ENCODE measurements at regions not wholly inside any gene's neighbourhood (a gene's known extent, or its start where the extent isn't known, plus 50 kb on each side); places are given as distances from the start of the nearest gene placed in this dataset.

GRCh38 chr3:73885862-73886261, 261.1 kb upstream of the PDZRN3 start:
- H3K27ac ChIP-seq (replicated peaks in 1 of 4) = no peak overlapping the region

GRCh38 chr3:73884361-73884760, 259.6 kb upstream of the PDZRN3 start:
- H3K27me3 ChIP-seq = peaks cover 0 to 5% (median 0%) of the 10 kb centered on the region in 4 donors
- H3K4me3 ChIP-seq = no peak overlapping the region
- intact Hi-C loops (cut with DNase I) = no loop called here
- 62% methylated on average over 3 of the region's 3 CpGs for WGBS
- no peaks in the 10 kb centered on the region for H3K4me1 ChIP-seq
- no peaks in the 10 kb centered on the region for H3K9me3 ChIP-seq
- DNase-seq (ENCODE audit: extremely low spot score) = no peak
- no peak overlapping the region for H3K27ac ChIP-seq (replicated peaks in 1 of 4)
- H3K36me3 ChIP-seq = no peaks in the 10 kb centered on the region
- TF ChIP-seq EP300 (IDR thresholded peaks at IDR 0.05) (no peak), POLR2AphosphoS5 (IDR thresholded peaks at IDR 0.05) (no peak), POLR2A (IDR thresholded peaks at IDR 0.05; ENCODE audit: low read depth) (no peak), CTCF (IDR thresholded peaks at IDR 0.05) (no peak)

More at GRCh38 chr3:73885862-73886261, 261.1 kb upstream of the PDZRN3 start:
- Histone ChIP-seq H3K36me3 (no peaks in the 10 kb centered on the region), H3K27me3 (peaks cover 0 to 2% (median 0%) of the 10 kb centered on the region in 4 donors), H3K9me3 (no peaks in the 10 kb centered on the region), H3K4me3 (no peak overlapping the region), H3K4me1 (no peaks in the 10 kb centered on the region)
- TF ChIP-seq EP300 (IDR thresholded peaks at IDR 0.05) (no peak), CTCF (IDR thresholded peaks at IDR 0.05) (no peak), POLR2AphosphoS5 (IDR thresholded peaks at IDR 0.05) (no peak), POLR2A (IDR thresholded peaks at IDR 0.05; ENCODE audit: low read depth) (no peak)
- no peak for DNase-seq (ENCODE audit: extremely low spot score)
- intact Hi-C loops (cut with DNase I) = no loop called here
- 87% methylated on average over 1 of the region's 1 CpG for WGBS

- Histone ChIP-seq H3K4me1 (no peaks in the 10 kb centered on the region), H3K36me3 (no peaks in the 10 kb centered on the region), H3K9me3 (no peaks in the 10 kb centered on the region), H3K4me3 (no peak overlapping the region), H3K27me3 (peaks cover 0 to 5% (median 0%) of the 10 kb centered on the region in 4 donors), H3K27ac (replicated peaks in 1 of 4) (no peak overlapping the region)
- intact Hi-C loops (cut with DNase I) = no loop called here
- no peak for DNase-seq (ENCODE audit: extremely low spot score)
- TF ChIP-seq CTCF (IDR thresholded peaks at IDR 0.05) (no peak), POLR2A (IDR thresholded peaks at IDR 0.05; ENCODE audit: low read depth) (no peak), POLR2AphosphoS5 (IDR thresholded peaks at IDR 0.05) (no peak), EP300 (IDR thresholded peaks at IDR 0.05) (no peak)
Observed at GRCh38 chr3:73883497-73883896, 258.8 kb upstream of the PDZRN3 start.

GRCh38 chr3:73874606-73875369, 250.0 kb upstream of the PDZRN3 start:
- Histone ChIP-seq H3K4me3 (no peak overlapping the region), H3K27ac (replicated peaks in 1 of 4) (no peak overlapping the region), H3K4me1 (no peaks in the 10 kb centered on the region), H3K36me3 (no peaks in the 10 kb centered on the region), H3K27me3 (no peaks in the 10 kb centered on the region), H3K9me3 (no peaks in the 10 kb centered on the region)
- no peak for DNase-seq (ENCODE audit: extremely low spot score)
- TF ChIP-seq POLR2AphosphoS5 (IDR thresholded peaks at IDR 0.05) (no peak), POLR2A (IDR thresholded peaks at IDR 0.05; ENCODE audit: low read depth) (no peak), CTCF (IDR thresholded peaks at IDR 0.05) (no peak), EP300 (IDR thresholded peaks at IDR 0.05) (no peak)
- WGBS = 75% methylated on average over 4 of the region's 4 CpGs
- intact Hi-C loops (cut with DNase I) = no loop called here

GRCh38 chr3:73874161-73874560, 249.4 kb upstream of the PDZRN3 start:
- Histone ChIP-seq H3K27me3 (no peaks in the 10 kb centered on the region), H3K9me3 (no peaks in the 10 kb centered on the region), H3K27ac (replicated peaks in 1 of 4) (no peak overlapping the region), H3K4me1 (no peaks in the 10 kb centered on the region), H3K36me3 (no peaks in the 10 kb centered on the region), H3K4me3 (no peak overlapping the region)
- TF ChIP-seq CTCF (IDR thresholded peaks at IDR 0.05) (no peak), EP300 (IDR thresholded peaks at IDR 0.05) (no peak), POLR2AphosphoS5 (IDR thresholded peaks at IDR 0.05) (no peak), POLR2A (IDR thresholded peaks at IDR 0.05; ENCODE audit: low read depth) (no peak)
- no peak for DNase-seq (ENCODE audit: extremely low spot score)
- intact Hi-C loops (cut with DNase I) = no loop called here
- 79% methylated on average over 4 of the region's 4 CpGs for WGBS
